Ecto neural progenitor cell (in vitro differentiated cells): ENCODE measurements at regions not wholly inside any gene's neighbourhood (a gene's known extent, or its start where the extent isn't known, plus 50 kb on each side); places are given as distances from the start of the nearest gene placed in this dataset.

Experiments used
- DNase-seq: peaks from one replicate; pipeline ENCODE4 v3.0.0-alpha.2; 2018; ENCODE audit warnings: low spot score

- DNase-seq: no peak
These were observed 128.1 kb upstream of the STK26 start for GRCh38 chrX:131894995-131895394.

DNA sequence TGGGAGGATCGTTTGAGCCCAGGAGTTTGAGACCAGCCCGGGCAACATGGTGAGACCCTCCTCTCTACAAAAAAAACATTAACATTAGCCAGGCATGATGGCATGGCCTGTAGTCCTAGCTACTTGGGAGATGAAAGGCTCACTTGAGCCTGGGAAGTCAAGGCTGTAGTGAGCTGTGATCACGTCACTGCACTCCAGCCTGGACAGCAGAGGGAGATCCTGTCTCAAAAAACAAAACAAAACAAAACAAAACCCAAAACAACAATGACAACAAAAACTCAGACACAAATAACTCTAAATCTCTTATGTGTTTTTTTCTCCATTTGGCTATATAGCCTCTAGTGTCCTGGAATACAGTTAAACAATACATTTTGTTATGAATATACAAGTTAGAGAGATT, 127.3 kb upstream of the STK26 start:
- no peak for DNase-seq

- no peak for DNase-seq
These were observed 121.6 kb upstream of the STK26 start for GRCh38 chrX:131901546-131901945.

DNA sequence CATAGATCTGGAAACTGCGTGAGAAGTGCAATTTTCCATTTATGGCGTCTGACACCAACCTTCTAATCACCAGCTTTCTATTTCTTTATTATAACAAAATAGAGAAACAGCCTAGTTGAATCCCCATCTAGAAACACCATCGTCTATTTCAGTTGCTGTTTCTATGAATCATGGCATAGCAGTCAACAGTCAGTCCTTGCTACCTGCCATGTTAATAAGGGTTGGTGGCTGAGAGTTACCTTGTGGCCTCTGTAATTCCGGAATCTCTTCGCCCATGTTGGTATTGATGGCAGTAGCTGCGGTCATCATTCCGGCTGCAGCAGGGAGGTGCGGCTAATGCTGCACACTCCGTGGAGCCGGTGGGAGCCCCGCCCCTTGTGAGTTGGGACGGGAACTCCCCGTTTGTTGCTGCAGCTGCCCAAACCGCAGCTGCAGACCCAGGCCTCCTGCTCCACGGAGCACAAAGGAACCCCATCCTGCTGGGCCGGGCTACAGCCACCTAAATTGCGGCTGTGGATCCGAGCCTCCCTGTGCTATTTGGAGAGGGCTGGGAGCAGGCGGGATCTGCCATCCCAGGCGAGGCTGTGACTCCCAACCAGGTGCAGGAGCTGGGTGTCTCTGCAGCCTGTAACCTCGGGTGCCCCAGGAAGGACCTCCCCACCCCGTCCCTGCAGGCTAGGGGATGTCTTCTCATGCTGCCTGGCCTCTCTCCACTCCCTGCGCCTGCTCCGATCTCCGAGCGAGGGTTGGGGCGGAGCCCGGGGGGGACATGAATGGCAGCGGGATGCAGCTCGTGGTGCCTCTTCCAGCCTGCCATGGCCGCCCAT, 115.4 kb upstream of the STK26 start:
- no peak for DNase-seq

GRCh38 chrX:131910586-131910985, 112.5 kb upstream of the STK26 start:
- no peak for DNase-seq

DNA sequence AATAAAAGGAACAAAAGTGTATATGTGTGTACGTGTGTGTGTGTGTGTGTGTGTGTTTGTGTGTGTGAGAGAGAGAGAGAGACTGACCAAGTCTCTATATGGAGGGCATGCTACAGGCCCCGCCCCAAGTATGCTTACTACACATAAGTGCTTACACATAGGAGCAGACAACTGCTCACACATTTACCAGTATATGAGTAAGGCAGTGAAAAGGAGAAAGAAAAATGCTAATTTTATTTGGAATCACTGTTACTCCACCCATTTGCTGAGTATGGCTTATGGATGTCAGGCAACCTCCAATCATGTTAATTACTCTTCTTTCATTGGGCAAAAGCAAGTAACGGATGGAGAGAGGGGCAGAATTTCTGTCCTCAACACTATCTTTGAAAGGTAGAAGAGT, 107.6 kb upstream of the STK26 start:
- DNase-seq: no peak

GRCh38 chrX:131917588-131917987, 105.5 kb upstream of the STK26 start:
- no peak for DNase-seq

GRCh38 chrX:131918839-131919238, 104.3 kb upstream of the STK26 start:
- no peak for DNase-seq

- DNase-seq: no peak
These were observed 99.4 kb upstream of the STK26 start for GRCh38 chrX:131923614-131924250.

GRCh38 chrX:131938749-131939148, 84.4 kb upstream of the STK26 start:
- no peak for DNase-seq

DNA sequence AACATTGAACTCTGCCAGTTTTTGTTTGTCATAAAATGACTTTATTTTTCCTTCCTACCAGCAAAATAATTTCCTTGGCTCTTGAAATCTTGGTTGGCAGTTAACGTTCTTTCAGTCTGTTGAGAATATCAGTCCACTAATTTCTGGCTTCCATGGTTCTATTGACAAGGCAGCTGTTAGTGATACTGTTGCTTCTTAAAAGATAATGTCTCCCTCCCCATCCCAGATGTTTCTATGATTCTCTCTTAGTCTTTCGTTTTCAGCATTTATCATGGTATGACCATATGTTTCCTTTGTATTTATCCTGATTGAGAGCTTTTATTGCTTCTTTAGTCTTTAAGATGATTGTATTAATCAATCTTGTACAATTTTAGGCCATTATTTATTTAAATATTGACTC, 81.1 kb upstream of the STK26 start:
- DNase-seq: no peak

DNA sequence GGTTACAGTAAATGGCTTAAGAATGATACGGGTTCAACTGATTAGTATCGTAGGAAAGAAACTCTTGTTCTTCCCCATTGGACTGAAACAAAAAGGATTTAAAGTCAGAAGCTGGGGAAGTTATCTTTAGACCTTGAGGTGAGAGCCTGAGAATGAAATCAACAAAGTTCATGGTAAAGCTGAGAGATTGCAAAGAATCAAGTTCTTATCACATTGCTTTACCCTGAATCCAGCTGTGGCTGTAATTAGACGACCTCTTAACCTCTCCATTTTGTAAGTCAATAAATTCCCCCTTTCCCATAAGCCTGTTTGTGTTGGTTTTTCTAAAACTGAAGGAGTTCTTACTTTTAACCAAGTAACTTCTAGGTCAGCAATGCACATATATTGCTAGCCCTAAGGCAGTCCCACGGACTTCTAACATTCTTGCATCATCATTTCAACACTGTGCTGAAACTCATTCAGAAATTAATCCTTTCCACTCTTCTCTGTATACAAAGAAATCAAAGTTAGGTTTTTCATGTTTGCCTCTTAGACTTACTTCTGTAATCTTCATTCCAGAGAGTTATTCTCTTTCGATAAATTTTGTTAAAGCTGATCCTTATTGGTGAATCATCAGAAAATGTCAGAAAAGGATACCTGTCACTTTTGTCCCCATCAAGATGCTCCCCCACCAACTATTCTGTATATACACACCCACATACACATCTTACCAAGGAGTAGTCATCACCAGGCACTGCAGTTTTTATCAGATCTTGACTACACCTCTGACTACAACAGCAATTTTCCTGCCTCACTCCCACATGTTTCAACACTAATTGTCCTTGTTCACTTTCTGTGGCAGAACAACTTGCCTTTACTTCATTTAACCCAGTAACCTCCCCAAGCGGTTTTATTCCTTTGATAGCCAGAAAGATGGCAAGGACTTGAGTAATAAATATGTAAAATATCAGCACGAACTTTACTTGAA, 77.9 kb upstream of the STK26 start:
- DNase-seq: no peak

GRCh38 chrX:131951166-131951565, 71.9 kb upstream of the STK26 start:
- DNase-seq: no peak

DNA sequence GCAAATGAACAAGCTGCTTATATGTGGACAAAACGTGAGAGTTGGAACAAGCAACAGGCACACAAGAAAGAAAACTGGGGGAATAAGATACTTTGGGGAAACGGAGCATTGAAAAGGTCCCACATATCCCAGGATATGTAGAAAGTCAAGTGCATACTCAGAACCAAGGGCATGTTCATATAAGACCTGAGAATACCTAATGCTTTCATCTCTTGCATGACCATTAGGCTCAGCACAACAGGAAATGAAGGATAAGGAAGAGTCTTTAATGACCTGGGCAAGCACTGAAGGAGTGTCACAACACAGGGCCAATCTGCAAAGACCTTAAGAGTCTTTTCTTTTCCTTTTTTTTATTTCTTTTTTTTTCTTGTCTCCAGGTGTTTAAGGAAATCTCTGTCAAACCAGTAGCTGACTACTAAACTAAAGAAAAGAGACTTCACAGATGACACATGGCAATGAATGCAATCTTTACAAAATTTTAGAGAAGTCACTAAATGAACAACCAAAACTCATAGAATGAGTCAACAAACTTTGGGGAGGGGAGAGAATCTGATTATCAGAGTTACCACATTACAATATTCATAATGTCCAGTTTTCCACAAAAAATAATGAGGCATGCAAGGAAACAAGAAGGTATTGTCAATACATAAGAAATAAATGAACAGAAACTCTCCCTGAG, 67.9 kb upstream of the STK26 start:
- no peak for DNase-seq

DNA sequence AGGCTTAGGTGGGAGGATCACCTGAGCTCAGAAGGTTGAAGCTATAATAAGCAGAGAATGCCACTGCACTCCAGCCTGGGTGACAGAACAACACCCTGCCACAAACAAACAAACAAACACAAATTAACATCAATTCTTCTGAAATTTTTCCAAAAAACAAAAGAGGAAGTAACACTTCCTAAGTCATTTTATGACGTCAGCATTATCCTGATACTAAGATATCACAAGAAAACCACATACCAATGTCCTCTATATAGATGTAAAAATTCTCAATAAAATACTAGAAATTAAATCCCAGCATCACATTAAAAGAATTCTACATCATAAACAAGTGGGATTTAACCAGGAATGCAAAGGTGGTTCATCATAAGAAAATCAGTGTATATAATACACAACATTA, 64.4 kb upstream of the STK26 start:
- no peak for DNase-seq

DNA sequence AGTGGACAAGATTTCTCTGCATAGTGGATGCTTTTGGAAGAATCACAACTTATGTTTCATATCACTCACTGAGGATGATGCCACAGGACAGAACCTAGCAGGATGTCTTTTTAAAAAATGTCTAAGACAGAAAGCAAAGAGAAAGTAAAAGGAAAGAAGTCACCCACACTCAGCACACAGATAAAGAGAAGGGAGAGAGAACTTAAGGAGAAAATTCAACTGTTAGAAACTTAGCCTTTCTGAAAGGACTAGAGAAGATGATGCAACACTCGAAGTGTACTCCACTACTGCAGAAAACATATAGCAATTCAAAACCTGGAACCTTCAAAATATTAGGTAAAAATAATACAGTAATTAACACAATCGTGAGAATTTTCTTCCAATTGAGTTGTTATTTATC, 52.8 kb upstream of the STK26 start:
- DNase-seq: no peak
